ENCODE measurements at regions not wholly inside any gene's neighbourhood (a gene's known extent, or its start where the extent isn't known, plus 50 kb on each side); places are given as distances from the start of the nearest gene placed in this dataset.

- TF ChIP-seq CTCF (conservative IDR thresholded peaks at IDR 0.05; ENCODE audit: low read depth, low read length), result no peak
- no peak for TF ChIP-seq EZH2 (IDR thresholded peaks at IDR 0.05; ENCODE audit: low read length, unreplicated experiment)
Measured at GRCh38 chr1:58331156-58331555, 215.4 kb downstream of the OMA1 start.

Data from PC-3 (cell line).